Erythroblast (primary cell): ENCODE measurements at regions not wholly inside any gene's neighbourhood (a gene's known extent, or its start where the extent isn't known, plus 50 kb on each side); places are given as distances from the start of the nearest gene placed in this dataset.

Source experiments
- GATA1 ChIP-seq: IDR thresholded peaks from 2 replicates; pipeline ENCODE4 v1.6.1; 2011; ENCODE audit warnings: low read depth, mild to moderate bottlenecking, control low read depth, low read length, moderate library complexity
- POLR2A ChIP-seq: IDR thresholded peaks from 2 replicates; pipeline ENCODE4 v1.6.1; 2011; ENCODE audit warnings: mild to moderate bottlenecking, low read length

GRCh38 chr10:130656187-130656575, 520.0 kb downstream of the GLRX3 start:
- no peak for TF ChIP-seq POLR2A
- no peak for TF ChIP-seq GATA1
